Islet of Langerhans (tissue), 1 donor: ENCODE measurements at regions not wholly inside any gene's neighbourhood (a gene's known extent, or its start where the extent isn't known, plus 50 kb on each side); places are given as distances from the start of the nearest gene placed in this dataset.
"Not testable (repeated sequence)": the region's sequence is repeated elsewhere in the genome, so short reads cannot be mapped to it uniquely, and the experiment has no call there.

ENCODE experiments used
- FAIRE-seq: peaks from one replicate; lab custom pipeline; 2011; peaks lifted over from hg19 to GRCh38; lab: Jason Lieb, UNC

GRCh38 chr5:72651109-72651508 is 143.9 kb upstream of the ZNF366 start:
- no peak for FAIRE-seq

- no peak for FAIRE-seq
These were observed 142.2 kb upstream of the ZNF366 start for GRCh38 chr5:72649449-72649848.

GRCh38 chr5:72648480-72648879 is 141.3 kb upstream of the ZNF366 start:
- no peak for FAIRE-seq

- no peak for FAIRE-seq
These were observed 140.6 kb upstream of the ZNF366 start for GRCh38 chr5:72647806-72648205.

GRCh38 chr5:72646246-72646866 is 139.1 kb upstream of the ZNF366 start:
- FAIRE-seq, result no peak

GRCh38 chr5:72645064-72645846 is 138.0 kb upstream of the ZNF366 start:
- FAIRE-seq, result no peak

- FAIRE-seq, result no peak
These were observed 137.1 kb upstream of the ZNF366 start for GRCh38 chr5:72644296-72644695.

- FAIRE-seq, result no peak
These were observed 134.0 kb upstream of the ZNF366 start for GRCh38 chr5:72641164-72641563.

GRCh38 chr5:72637058-72637457 is 129.8 kb upstream of the ZNF366 start:
- FAIRE-seq, result no peak

GRCh38 chr5:72636565-72636964 is 129.4 kb upstream of the ZNF366 start:
- not testable (repeated sequence) for FAIRE-seq

- FAIRE-seq, result no peak
These were observed 127.2 kb upstream of the ZNF366 start for GRCh38 chr5:72634444-72634843.

- FAIRE-seq, result no peak
These were observed 126.4 kb upstream of the ZNF366 start for GRCh38 chr5:72633649-72634048.

GRCh38 chr5:72633041-72633445 is 125.8 kb upstream of the ZNF366 start:
- FAIRE-seq, result no peak

- FAIRE-seq, result no peak
These were observed 123.5 kb upstream of the ZNF366 start for GRCh38 chr5:72630721-72631120.

- no peak for FAIRE-seq
These were observed 122.9 kb upstream of the ZNF366 start for GRCh38 chr5:72630081-72630480.

GRCh38 chr5:72628771-72629371 is 121.7 kb upstream of the ZNF366 start:
- no peak for FAIRE-seq

- FAIRE-seq, result no peak
These were observed 118.1 kb upstream of the ZNF366 start for GRCh38 chr5:72625332-72625731.

GRCh38 chr5:72624641-72625236 is 117.5 kb upstream of the ZNF366 start:
- no peak for FAIRE-seq

GRCh38 chr5:72623936-72624335 is 116.7 kb upstream of the ZNF366 start:
- no peak for FAIRE-seq

- no peak for FAIRE-seq
These were observed 116.1 kb upstream of the ZNF366 start for GRCh38 chr5:72623323-72623722.

- FAIRE-seq, result no peak
These were observed 115.1 kb upstream of the ZNF366 start for GRCh38 chr5:72622170-72622760.

- no peak for FAIRE-seq
These were observed 114.4 kb upstream of the ZNF366 start for GRCh38 chr5:72621576-72621975.

- FAIRE-seq, result no peak
These were observed 112.5 kb upstream of the ZNF366 start for GRCh38 chr5:72619677-72620076.
